ENCODE measurements at regions not wholly inside any gene's neighbourhood (a gene's known extent, or its start where the extent isn't known, plus 50 kb on each side); places are given as distances from the start of the nearest gene placed in this dataset.
A peak's percentile ranks its signal among the peaks of the same experiment; 100 is the strongest.

DNA sequence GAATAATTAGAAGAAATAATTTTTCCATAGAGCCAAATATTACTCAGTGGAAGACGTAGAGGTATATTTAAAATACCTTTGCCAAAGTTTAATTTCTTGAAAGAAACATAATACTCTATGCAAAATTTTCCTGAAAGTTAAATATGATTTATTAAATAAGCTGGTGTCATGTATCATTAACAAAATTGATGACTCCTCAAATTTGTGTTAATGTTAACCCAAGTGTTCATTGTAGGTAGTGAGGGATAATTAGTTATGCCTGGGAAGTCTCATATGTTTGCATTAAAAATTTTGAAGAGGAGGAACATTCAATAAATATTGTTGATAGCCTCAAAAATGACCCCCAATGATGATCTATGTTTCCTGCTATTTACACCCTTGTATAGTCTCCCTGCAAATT, 292.7 kb upstream of the AMOT start:
- no peak for DNase-seq (ENCODE audit: low spot score in 2 of 2)
- in situ Hi-C loops (cut with MboI; ENCODE audit: low sequenced_read_pairs), result no loop called here
- Histone ChIP-seq H3K9me3 (peaks cover 9% of the 10 kb centered on the region), H3K4me1 (peaks cover 17% of the 10 kb centered on the region), H3K27me3 (ENCODE audit: low read depth) (no peaks in the 10 kb centered on the region), H3K36me3 (replicated peaks) (peaks cover 5% of the 10 kb centered on the region; the same call in 1 of the 2 replicates), H3K4me3 (no peak overlapping the region)

DNA sequence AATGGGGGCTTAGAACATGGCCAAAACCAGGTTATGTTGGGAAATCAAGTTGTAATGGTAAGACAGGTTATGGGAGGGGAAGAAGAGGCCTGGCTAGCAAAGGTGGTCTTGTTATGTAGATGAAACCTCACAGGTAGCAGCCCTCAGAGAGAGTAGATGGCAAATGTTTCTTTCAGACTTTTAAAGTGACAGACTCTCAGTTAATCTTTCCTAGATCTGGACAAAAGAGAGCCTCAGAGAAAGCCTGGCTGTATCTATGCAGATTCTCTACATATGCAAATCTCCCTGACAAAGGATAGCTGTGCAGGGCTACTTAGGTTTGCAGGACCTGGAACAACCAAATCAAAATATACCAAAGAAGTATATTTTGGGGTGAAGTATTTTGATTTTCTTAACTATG, 284.1 kb upstream of the AMOT start:
- peak; percentile 35 to 84 for DNase-seq (ENCODE audit: low spot score in 2 of 2)
- H3K36me3 ChIP-seq (replicated peaks), result no peaks in the 10 kb centered on the region
- no peaks in the 10 kb centered on the region for H3K9me3 ChIP-seq
- no peaks in the 10 kb centered on the region for H3K27me3 ChIP-seq (ENCODE audit: low read depth)
- H3K4me3 ChIP-seq, result no peak overlapping the region
- H3K4me1 ChIP-seq, result peaks cover 18% of the 10 kb centered on the region
- in situ Hi-C loops (cut with MboI; ENCODE audit: low sequenced_read_pairs), result no loop called here

DNA sequence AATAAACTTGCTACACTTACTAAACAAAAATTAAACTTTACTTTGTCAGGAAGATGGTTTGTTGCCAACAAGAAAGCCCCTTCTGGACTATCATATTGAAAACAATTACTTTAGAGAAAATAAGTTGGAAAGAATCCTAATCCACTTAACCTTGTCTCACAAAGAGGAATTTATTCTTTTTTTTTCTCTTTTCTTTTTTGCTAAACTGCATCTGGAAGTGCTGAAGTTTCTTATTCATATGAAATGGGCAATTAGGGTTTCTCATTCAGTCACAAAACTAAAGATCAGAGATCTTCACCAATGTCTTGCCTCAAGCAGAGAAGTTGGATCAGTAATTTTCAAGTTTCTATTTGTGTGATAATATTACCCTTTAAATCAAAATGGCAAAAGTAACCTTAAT, 234.9 kb upstream of the AMOT start:
- no peaks in the 10 kb centered on the region for H3K27me3 ChIP-seq (ENCODE audit: low read depth)
- H3K4me3 ChIP-seq, result no peak overlapping the region
- H3K36me3 ChIP-seq (replicated peaks), result no peaks in the 10 kb centered on the region
- H3K9me3 ChIP-seq, result peaks cover 6% of the 10 kb centered on the region
- H3K4me1 ChIP-seq, result peaks cover 20% of the 10 kb centered on the region
- peak in 1 of 2 experiments; percentile 94 for DNase-seq (ENCODE audit: low spot score in 2 of 2)
- in situ Hi-C loops (cut with MboI; ENCODE audit: low sequenced_read_pairs), result no loop called here

DNA sequence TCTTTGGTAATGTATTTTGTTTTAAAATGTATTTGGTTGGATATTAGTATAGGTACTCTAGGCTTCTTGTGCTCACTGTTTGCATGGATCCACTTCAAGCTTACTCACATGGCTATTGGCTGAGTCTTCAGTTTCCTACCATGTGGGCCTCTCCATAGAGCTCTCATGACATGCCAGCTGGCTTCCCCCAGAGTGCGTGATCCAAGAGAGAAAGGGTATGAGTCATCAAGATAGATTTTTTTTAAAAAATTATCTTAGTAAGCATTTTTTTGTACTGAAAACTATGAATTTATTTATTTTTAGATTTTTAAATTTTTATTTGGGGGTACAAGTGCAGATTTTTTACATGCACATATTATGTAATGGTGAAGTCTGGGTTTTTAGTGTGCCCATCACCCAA, 219.1 kb upstream of the AMOT start:
- Histone ChIP-seq H3K9me3 (peaks cover 6% of the 10 kb centered on the region; the same call in 1 of the 2 replicates), H3K4me3 (no peak overlapping the region), H3K36me3 (replicated peaks) (no peaks in the 10 kb centered on the region), H3K27me3 (ENCODE audit: low read depth) (no peaks in the 10 kb centered on the region), H3K4me1 (no peaks in the 10 kb centered on the region)
- no peak for DNase-seq (ENCODE audit: low spot score in 2 of 2)
- in situ Hi-C loops (cut with MboI; ENCODE audit: low sequenced_read_pairs), result no loop called here

DNA sequence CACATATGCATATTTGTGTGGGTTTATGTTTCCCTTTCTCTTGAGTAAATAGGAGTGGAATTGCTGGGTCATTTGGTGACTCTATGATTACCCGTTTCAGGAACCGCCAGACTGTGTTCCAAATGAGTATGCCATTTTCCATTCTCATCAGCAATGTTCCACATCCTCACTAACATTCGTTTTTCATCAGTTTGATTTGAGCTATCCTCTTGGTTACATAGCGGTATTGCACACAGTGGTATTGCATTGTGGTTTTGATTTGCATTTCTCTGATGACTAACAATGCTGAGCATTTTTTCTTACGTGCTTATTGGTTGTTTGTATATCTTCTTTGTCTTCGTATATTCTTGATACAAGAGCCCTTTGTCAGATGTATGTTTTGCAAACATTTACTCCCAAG, 218.0 kb upstream of the AMOT start:
- no peaks in the 10 kb centered on the region for H3K36me3 ChIP-seq (replicated peaks)
- in situ Hi-C loops (cut with MboI; ENCODE audit: low sequenced_read_pairs), result no loop called here
- DNase-seq (ENCODE audit: low spot score in 2 of 2), result no peak
- no peak overlapping the region for H3K4me3 ChIP-seq
- H3K27me3 ChIP-seq (ENCODE audit: low read depth), result no peaks in the 10 kb centered on the region
- no peaks in the 10 kb centered on the region for H3K4me1 ChIP-seq
- H3K9me3 ChIP-seq, result peaks cover 3% of the 10 kb centered on the region; the same call in 1 of the 2 replicates

DNA sequence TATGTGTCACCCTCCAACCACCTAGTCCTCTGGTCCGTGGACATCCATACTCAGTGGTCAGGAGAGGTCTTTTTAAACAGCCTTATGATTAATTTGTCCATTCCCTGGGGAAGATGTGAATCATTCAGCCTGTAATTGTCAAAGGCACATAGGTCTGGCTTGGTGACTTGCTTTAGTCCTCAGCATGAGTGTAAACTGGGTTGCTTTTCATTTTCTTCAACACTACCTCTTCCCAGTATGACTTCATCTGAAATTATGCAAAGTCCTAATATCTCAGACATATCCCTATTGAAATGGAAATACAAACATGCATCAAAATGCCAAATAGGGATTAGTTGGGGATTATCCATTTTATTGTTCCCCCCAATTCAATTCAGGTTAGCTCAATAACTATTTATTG, 208.3 kb upstream of the AMOT start:
- no peaks in the 10 kb centered on the region for H3K27me3 ChIP-seq (ENCODE audit: low read depth)
- no peak overlapping the region for H3K4me3 ChIP-seq
- in situ Hi-C loops (cut with MboI; ENCODE audit: low sequenced_read_pairs), result no loop called here
- peak in 1 of 2 experiments; percentile 63 for DNase-seq (ENCODE audit: low spot score in 2 of 2)
- no peaks in the 10 kb centered on the region for H3K36me3 ChIP-seq (replicated peaks)
- H3K4me1 ChIP-seq, result peaks cover 27% of the 10 kb centered on the region
- H3K9me3 ChIP-seq, result no peaks in the 10 kb centered on the region

DNA sequence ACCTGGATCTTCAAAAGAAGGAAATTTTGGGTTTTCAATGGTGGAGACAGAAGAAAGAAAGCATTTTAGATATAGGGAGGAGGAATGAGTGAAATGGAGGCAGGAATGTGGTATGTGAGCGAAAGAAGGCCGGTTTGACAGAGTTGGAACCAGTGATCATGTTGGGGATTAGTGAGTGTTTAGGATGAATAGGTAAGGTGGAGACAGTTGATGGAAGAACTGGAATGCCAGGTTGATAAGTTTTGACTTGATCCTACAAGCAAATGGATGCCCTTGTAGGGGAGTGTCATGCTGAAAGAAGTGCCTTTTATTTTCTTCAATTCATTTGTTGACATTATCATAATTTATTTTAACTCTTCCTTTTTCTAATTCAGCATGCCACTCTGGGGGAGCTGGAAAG, 207.8 kb upstream of the AMOT start:
- in situ Hi-C loops (cut with MboI; ENCODE audit: low sequenced_read_pairs), result no loop called here
- H3K4me1 ChIP-seq, result peaks cover 27% of the 10 kb centered on the region
- no peaks in the 10 kb centered on the region for H3K27me3 ChIP-seq (ENCODE audit: low read depth)

DNA sequence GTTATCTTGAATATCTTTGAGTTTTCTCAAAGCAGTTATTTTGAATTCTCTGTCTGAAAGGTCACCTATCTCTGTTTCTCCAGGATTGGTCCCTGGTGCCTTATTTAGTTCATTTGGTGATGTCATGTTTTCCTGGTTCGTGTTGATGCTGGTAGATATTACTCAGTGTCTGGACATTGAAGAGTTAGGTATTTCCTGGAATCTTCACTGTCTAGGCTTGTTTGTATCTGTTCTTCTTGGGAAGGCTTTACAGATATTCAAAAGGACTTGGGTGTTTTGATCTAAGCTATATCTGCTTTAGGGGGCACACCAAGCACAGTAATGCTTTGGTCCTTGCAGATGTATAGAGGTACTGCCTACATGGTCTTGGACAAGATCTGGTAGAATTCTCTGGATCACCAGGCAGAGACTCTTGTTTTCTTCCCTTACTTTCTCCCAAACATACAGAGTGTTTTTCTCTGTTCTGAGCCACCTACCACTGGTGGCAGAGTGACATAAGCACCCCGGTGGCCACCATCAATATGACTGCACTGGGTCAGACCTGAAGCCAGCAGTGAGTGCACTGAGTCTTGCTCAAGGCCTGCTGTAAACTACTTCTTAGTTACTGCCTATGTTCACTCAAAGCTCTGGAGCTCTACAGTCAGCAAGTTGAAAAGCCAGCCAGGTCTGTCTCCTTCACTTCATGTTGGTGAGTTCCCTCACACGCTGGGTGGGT, 193.5 kb upstream of the AMOT start:
- Histone ChIP-seq H3K4me1 (no peaks in the 10 kb centered on the region), H3K9me3 (0 out of 2 replicates have a peak, but pooled peaks cover 3% of the 10 kb centered on the region), H3K27me3 (ENCODE audit: low read depth) (no peaks in the 10 kb centered on the region), H3K4me3 (no peak overlapping the region), H3K36me3 (replicated peaks) (no peaks in the 10 kb centered on the region)
- in situ Hi-C loops (cut with MboI; ENCODE audit: low sequenced_read_pairs), result no loop called here
- no peak for DNase-seq (ENCODE audit: low spot score in 2 of 2)

More for the DNA sequence above, 207.8 kb upstream of the AMOT start:
- Histone ChIP-seq H3K4me3 (no peak overlapping the region), H3K36me3 (replicated peaks) (no peaks in the 10 kb centered on the region), H3K9me3 (no peaks in the 10 kb centered on the region)
- DNase-seq (ENCODE audit: low spot score in 2 of 2), result no peak

DNA sequence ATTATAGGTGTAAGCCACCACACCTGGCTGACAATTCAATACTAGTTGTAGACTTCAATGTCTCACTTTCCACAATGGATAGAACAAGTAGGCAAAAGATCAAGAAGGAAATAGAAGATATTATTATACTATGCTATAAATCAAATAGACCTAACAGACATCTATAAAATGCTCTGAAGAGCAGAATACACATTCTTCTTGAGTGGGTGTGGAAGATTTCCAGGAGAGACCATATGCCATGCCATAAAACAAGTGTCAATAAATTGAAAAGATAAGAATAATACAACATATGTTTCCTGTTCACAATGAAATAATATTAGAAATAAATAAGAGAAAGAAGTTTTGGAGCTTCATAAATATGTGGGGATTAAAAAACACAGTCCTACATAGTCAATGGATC, 179.3 kb upstream of the AMOT start:
- no peaks in the 10 kb centered on the region for H3K4me1 ChIP-seq
- DNase-seq (ENCODE audit: low spot score in 2 of 2), result no peak
- no peaks in the 10 kb centered on the region for H3K27me3 ChIP-seq (ENCODE audit: low read depth)
- in situ Hi-C loops (cut with MboI; ENCODE audit: low sequenced_read_pairs), result no loop called here
- no peaks in the 10 kb centered on the region for H3K36me3 ChIP-seq (replicated peaks)
- H3K9me3 ChIP-seq, result no peaks in the 10 kb centered on the region
- no peak overlapping the region for H3K4me3 ChIP-seq

DNA sequence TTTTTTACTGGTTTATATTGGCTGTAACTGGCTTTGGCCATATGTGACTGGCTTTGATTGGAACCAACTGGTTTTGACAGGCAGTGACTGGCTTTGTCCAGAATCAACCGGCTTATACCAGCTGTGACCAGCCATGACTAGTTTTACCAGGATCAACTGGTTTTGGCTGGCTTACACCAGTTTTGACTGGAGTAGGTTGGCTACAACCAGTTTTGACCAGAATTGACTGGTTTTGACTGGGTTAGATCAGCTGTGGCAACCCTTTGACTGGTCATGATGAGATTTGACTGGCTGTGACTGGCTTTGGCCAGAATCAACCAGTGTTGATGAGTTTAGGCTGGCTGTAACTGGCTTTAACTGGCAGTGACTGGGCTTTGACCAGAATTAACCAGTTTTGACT, 169.2 kb upstream of the AMOT start:
- in situ Hi-C loops (cut with MboI; ENCODE audit: low sequenced_read_pairs), result no loop called here
- H3K4me3 ChIP-seq, result no peak overlapping the region
- H3K9me3 ChIP-seq, result no peaks in the 10 kb centered on the region
- H3K36me3 ChIP-seq (replicated peaks), result no peaks in the 10 kb centered on the region
- H3K4me1 ChIP-seq, result no peaks in the 10 kb centered on the region
- no peak for DNase-seq (ENCODE audit: low spot score in 2 of 2)
- no peaks in the 10 kb centered on the region for H3K27me3 ChIP-seq (ENCODE audit: low read depth)

DNA sequence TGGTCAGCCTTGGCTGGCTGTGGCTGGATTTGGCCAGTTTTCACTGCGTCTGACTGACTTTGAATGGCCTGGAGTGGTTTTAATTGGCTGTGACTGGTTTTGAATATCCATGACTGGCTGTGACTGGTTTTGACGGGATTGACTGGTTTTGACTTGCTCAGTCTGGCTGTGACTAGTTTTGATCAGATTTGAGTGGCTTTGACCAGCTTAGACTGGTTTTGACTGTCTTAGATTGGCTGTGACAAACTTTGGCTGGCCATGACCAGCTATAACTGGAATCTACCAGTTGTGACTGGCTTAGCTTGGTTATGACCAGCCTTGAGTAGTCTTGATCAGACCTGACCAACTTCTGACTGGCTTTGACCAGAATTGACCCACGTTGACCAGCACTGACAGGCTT, 168.4 kb upstream of the AMOT start:
- Histone ChIP-seq H3K36me3 (replicated peaks) (no peaks in the 10 kb centered on the region), H3K9me3 (no peaks in the 10 kb centered on the region), H3K4me1 (no peaks in the 10 kb centered on the region), H3K27me3 (ENCODE audit: low read depth) (no peaks in the 10 kb centered on the region), H3K4me3 (no peak overlapping the region)
- DNase-seq (ENCODE audit: low spot score in 2 of 2), result no peak
- in situ Hi-C loops (cut with MboI; ENCODE audit: low sequenced_read_pairs), result no loop called here

DNA sequence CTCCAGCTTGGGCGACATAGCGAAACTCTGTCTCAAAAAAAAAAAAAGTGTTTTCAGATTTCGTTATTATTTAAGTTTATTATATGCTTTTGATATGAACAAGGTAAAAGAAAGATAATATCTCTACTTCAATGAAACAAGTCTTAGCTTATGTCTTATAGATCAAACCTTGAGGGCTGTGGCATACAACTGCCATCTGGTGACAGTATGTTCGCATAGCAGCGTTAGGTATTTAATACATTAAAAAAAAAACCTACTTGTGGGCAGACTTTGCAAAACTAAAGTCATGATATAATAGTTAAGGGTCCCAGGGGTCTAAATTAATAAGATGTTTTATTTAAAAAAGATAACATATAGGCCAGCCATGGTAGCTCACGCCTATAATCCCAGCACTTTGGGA, 161.2 kb upstream of the AMOT start:
- in situ Hi-C loops (cut with MboI; ENCODE audit: low sequenced_read_pairs), result no loop called here
- Histone ChIP-seq H3K4me1 (peaks cover 7% of the 10 kb centered on the region), H3K27me3 (ENCODE audit: low read depth) (no peaks in the 10 kb centered on the region), H3K36me3 (replicated peaks) (no peaks in the 10 kb centered on the region), H3K4me3 (no peak overlapping the region), H3K9me3 (no peaks in the 10 kb centered on the region)
- DNase-seq (ENCODE audit: low spot score in 2 of 2), result peak in 1 of 2 experiments; percentile 28

DNA sequence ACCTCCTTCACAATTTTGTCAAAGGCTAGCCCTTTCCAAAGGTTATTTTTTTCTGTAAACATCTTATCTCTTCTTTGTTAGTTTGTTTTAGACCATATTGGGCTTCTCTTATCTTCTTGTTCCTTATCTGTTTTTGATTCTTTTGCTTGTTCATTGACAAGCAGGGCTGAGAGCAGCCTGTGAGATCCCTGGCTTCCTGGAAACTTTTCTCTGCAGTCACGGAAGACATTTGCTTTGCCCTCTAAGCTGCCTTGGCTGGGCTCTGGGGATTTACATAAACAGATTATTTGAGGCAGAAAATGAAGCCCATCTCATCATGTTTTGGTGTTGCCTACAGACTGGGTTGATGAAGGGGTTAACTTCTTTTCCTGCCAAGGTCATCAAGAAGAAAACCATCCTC, 157.4 kb upstream of the AMOT start:
- Histone ChIP-seq H3K27me3 (ENCODE audit: low read depth) (no peaks in the 10 kb centered on the region), H3K36me3 (replicated peaks) (no peaks in the 10 kb centered on the region), H3K4me1 (peaks cover 18% of the 10 kb centered on the region), H3K4me3 (no peak overlapping the region), H3K9me3 (no peaks in the 10 kb centered on the region)
- no peak for DNase-seq (ENCODE audit: low spot score in 2 of 2)
- in situ Hi-C loops (cut with MboI; ENCODE audit: low sequenced_read_pairs), result no loop called here

DNA sequence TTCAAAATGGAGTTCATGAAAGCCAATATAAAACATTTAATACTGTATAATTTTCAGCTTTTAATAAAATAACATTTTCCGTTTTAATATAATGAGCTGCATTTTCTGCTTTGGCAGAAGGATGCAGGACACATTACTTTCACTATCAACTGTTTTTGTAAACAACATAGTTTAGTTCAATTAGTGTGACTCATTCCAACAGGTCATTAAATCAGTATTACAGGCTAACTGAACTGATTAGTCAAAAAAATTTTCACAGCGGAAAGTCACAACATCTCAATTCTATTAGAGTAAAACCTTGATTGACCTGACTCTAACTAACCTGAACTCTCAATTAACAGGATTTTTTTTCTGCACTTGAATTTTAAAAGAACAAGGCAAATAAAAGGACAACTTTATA, 151.2 kb upstream of the AMOT start:
- in situ Hi-C loops (cut with MboI; ENCODE audit: low sequenced_read_pairs), result no loop called here
- no peaks in the 10 kb centered on the region for H3K36me3 ChIP-seq (replicated peaks)
- H3K4me1 ChIP-seq, result peaks cover 11% of the 10 kb centered on the region
- no peaks in the 10 kb centered on the region for H3K27me3 ChIP-seq (ENCODE audit: low read depth)
- no peak overlapping the region for H3K4me3 ChIP-seq
- no peaks in the 10 kb centered on the region for H3K9me3 ChIP-seq
- DNase-seq (ENCODE audit: low spot score in 2 of 2), result no peak

DNA sequence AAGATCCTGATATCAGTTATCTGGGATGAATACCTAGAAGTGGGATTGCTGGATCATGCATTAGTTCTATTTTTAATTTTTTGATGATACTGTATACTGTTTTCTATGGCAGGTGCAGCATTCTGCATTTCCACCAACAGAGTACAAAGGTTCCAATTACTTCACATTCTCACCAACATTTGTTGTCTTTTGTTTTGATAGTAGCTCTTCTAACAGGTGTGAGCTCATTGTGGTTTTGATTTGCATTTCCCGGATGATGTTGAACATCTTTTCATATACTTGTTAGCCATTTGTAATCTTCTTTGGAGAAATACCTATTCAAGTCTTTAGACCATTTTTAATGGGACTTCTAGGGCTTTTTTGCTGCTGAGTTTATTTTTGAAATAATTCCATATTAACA, 139.2 kb upstream of the AMOT start:
- DNase-seq (ENCODE audit: low spot score in 2 of 2), result no peak
- no peaks in the 10 kb centered on the region for H3K9me3 ChIP-seq
- no peaks in the 10 kb centered on the region for H3K36me3 ChIP-seq (replicated peaks)
- no peaks in the 10 kb centered on the region for H3K27me3 ChIP-seq (ENCODE audit: low read depth)
- in situ Hi-C loops (cut with MboI; ENCODE audit: low sequenced_read_pairs), result no loop called here
- H3K4me1 ChIP-seq, result no peaks in the 10 kb centered on the region
- H3K4me3 ChIP-seq, result no peak overlapping the region

All from HAP-1 (cell line).